ENCODE measurements at regions not wholly inside any gene's neighbourhood (a gene's known extent, or its start where the extent isn't known, plus 50 kb on each side); places are given as distances from the start of the nearest gene placed in this dataset.

DNA sequence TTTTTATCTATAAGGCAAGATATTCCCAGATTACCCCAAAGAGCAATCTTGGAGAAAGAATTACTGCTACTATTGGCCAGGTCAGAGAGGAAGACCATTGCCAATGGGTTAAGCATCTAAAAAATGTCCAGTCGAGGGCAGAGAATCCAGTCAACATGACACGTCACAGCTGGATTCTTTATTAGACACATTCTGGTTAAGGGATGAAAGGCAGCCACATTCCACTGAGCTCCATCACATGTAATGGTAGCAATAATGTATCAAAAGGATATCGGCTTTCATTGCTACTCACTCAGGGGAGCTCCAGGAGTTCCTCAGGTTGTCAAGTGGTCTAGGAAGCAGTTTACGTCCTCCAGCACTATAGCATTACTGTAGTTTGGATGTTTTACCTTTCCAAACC is 421.1 kb downstream of the PLOD2 start:
- H3K27ac ChIP-seq = no peak overlapping the region
- TF ChIP-seq, protein P1, sequence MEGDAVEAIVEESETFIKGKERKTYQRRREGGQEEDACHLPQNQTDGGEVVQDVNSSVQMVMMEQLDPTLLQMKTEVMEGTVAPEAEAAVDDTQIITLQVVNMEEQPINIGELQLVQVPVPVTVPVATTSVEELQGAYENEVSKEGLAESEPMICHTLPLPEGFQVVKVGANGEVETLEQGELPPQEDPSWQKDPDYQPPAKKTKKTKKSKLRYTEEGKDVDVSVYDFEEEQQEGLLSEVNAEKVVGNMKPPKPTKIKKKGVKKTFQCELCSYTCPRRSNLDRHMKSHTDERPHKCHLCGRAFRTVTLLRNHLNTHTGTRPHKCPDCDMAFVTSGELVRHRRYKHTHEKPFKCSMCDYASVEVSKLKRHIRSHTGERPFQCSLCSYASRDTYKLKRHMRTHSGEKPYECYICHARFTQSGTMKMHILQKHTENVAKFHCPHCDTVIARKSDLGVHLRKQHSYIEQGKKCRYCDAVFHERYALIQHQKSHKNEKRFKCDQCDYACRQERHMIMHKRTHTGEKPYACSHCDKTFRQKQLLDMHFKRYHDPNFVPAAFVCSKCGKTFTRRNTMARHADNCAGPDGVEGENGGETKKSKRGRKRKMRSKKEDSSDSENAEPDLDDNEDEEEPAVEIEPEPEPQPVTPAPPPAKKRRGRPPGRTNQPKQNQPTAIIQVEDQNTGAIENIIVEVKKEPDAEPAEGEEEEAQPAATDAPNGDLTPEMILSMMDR (IDR thresholded peaks at IDR 0.05) = no peak
- TF ChIP-seq POLR2A (IDR thresholded peaks at IDR 0.05) = no peak
- no peak for TF ChIP-seq EP300 (IDR thresholded peaks at IDR 0.05)
- no peaks in the 10 kb centered on the region for H3K4me1 ChIP-seq
- no peaks in the 10 kb centered on the region for H3K36me3 ChIP-seq
- DNase-seq (ENCODE audit: low spot score in 2 of 2) = no peak
- no peaks in the 10 kb centered on the region for H3K9me3 ChIP-seq
- H3K27me3 ChIP-seq = no peaks in the 10 kb centered on the region
- H3K4me3 ChIP-seq = no peak overlapping the region
- 71 to 78% methylated on average over 4 of the region's 4 CpGs for WGBS, 2 donors

DNA sequence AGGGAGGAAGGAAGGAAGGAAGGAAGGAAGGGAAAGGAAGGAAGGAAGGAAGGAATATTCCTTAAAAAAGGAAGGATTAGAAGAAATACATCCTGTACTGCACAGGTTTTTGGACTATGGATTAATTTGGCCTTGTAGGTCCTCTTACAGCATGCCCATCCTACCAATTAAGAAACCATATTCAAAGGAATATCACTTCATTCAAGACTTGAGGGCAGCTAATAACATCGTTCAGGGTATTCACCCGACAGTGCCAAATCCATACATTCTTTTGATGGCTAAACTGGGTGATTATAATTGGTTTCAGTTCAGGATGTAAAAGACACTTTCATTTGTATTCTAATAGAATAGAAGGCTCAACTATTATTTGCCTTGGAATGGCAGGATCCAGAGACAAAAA is 410.3 kb downstream of the PLOD2 start:
- Histone ChIP-seq H3K4me1 (no peaks in the 10 kb centered on the region), H3K27ac (no peak overlapping the region), H3K36me3 (no peaks in the 10 kb centered on the region), H3K4me3 (no peak overlapping the region), H3K27me3 (no peaks in the 10 kb centered on the region), H3K9me3 (no peaks in the 10 kb centered on the region)
- TF ChIP-seq, protein P1 (IDR thresholded peaks at IDR 0.05) = no peak
- TF ChIP-seq POLR2A (IDR thresholded peaks at IDR 0.05) (no peak), EP300 (IDR thresholded peaks at IDR 0.05) (no peak)
- no peak for DNase-seq (ENCODE audit: low spot score in 2 of 2)
- WGBS, 2 donors = 93 to 95% methylated on average over 2 of the region's 2 CpGs

DNA sequence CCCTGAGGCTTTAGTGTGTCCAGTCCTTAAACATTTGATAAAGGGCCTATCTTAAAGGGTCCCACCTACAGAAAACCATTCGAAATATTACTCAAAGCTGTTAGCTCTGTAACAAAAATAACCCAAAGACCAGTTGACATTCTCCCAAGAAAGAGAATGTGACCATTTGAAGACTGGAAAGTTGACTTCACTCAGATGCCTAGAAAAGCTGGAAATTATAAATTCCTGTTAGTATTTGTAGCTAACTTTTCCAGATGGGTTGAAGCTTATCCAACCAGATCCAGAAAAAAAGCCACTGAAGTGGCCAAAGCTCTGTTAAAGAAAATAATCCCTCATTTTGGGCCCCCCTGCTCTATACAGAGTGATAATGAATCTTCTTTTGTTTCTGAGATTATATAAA is 408.4 kb downstream of the PLOD2 start:
- 62 to 66% methylated on average over 1 of the region's 1 CpG for WGBS, 2 donors
- H3K27me3 ChIP-seq = no peaks in the 10 kb centered on the region
- H3K9me3 ChIP-seq = no peaks in the 10 kb centered on the region
- H3K36me3 ChIP-seq = no peaks in the 10 kb centered on the region
- no peak for DNase-seq (ENCODE audit: low spot score in 2 of 2)
- no peak overlapping the region for H3K4me3 ChIP-seq
- H3K27ac ChIP-seq = no peak overlapping the region
- no peaks in the 10 kb centered on the region for H3K4me1 ChIP-seq
- TF ChIP-seq EP300 (IDR thresholded peaks at IDR 0.05) (no peak), POLR2A (IDR thresholded peaks at IDR 0.05) (no peak)
- TF ChIP-seq, protein P1 (IDR thresholded peaks at IDR 0.05) = no peak

DNA sequence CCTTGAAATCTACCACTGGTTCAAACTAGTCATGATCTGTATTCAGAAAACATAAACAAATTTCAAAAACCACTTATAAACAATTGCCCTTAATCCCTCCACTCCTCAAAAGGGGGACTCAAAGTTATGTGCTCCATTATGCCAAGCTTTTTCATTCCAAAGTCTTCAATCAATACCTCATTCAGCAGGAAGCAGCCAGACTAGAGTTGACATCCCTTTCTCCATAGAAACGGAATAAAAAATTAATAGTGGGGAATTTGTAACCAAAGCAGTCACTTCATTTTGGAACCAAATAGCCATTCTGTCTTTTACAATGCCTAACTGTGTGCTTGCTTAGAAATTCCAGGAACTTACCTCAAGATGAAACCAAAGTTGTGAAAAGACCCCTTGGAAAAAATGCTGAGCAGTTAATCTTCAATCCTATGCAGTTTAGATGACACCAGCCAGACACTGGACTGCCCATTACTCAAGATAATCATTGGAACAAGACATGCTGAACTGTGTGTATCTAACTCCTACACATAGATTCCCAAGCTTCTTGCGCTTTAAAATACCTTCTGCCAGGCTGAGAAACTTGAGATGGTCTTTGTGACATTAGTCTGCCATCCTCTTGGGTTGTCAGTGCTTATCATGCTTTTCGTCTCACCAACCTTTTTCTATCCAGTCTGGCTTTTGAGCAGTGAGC is 406.2 kb downstream of the PLOD2 start:
- Histone ChIP-seq H3K27me3 (no peaks in the 10 kb centered on the region), H3K9me3 (no peaks in the 10 kb centered on the region), H3K36me3 (no peaks in the 10 kb centered on the region), H3K27ac (no peak overlapping the region), H3K4me3 (no peak overlapping the region), H3K4me1 (no peaks in the 10 kb centered on the region)
- WGBS, 2 donors = 60 to 75% methylated on average over 3 of the region's 3 CpGs
- TF ChIP-seq POLR2A (IDR thresholded peaks at IDR 0.05) (no peak), EP300 (IDR thresholded peaks at IDR 0.05) (no peak)
- TF ChIP-seq, protein P1 (IDR thresholded peaks at IDR 0.05) = no peak
- no peak for DNase-seq (ENCODE audit: low spot score in 2 of 2)

DNA sequence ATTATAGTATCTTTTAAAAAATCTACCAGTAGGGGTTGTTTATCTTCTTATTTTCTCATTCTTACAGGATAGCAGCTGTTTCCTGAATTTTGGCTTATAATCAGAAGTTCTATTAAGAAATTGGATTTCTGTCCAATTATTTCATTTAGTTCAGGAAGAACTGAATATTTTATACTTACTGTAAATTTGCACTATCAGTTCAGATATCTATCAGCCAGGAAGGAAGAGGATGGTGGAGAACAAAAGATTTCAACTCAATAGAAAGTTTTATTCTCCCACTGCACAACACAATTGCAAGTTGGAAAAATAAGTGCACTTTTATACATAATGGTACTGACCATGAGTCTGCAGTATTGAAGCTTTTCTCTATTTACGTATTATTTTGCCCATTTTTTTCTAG is 400.9 kb downstream of the PLOD2 start:
- Histone ChIP-seq H3K4me1 (no peaks in the 10 kb centered on the region), H3K36me3 (no peaks in the 10 kb centered on the region), H3K27me3 (no peaks in the 10 kb centered on the region), H3K9me3 (no peaks in the 10 kb centered on the region), H3K27ac (no peak overlapping the region), H3K4me3 (no peak overlapping the region)
- DNase-seq (ENCODE audit: low spot score in 2 of 2) = no peak
- TF ChIP-seq, protein P1 (IDR thresholded peaks at IDR 0.05) = no peak
- no peak for TF ChIP-seq EP300 (IDR thresholded peaks at IDR 0.05)
- TF ChIP-seq POLR2A (IDR thresholded peaks at IDR 0.05) = no peak
- 83 to 86% methylated on average over 1 of the region's 1 CpG for WGBS, 2 donors

All from tibial nerve (tissue), 4 donors.